Stimulated activated CD4-positive, alpha-beta T cell treated with anti-CD3 and anti-CD28 coated beads, Interleukin-1b, Interleukin-23, amount 100 ng/mL, for 24 hours (primary cell): ENCODE measurements at regions not wholly inside any gene's neighbourhood (a gene's known extent, or its start where the extent isn't known, plus 50 kb on each side); places are given as distances from the start of the nearest gene placed in this dataset.
A peak's percentile ranks its signal among the peaks of the same experiment; 100 is the strongest.

Experiments used
- DNase-seq, 4 experiments: peaks; one replicate each; pipeline ENCODE4 v3.0.0-alpha.2; 2020; ENCODE audit warnings: low read depth in 4 of 4, low spot score in 1 of 4

- DNase-seq, result no peak
Observed at GRCh38 chr6:20313051-20313450, 88.6 kb upstream of the E2F3 start.

GRCh38 chr6:20313960-20314530 is 87.6 kb upstream of the E2F3 start:
- DNase-seq, result no peak

GRCh38 chr6:20314866-20315845 is 86.5 kb upstream of the E2F3 start:
- no peak for DNase-seq

GRCh38 chr6:20317430-20317829 is 84.2 kb upstream of the E2F3 start:
- no peak for DNase-seq

- no peak for DNase-seq
Observed at GRCh38 chr6:20318851-20319387, 82.8 kb upstream of the E2F3 start.

- DNase-seq, result peak; percentile 20 to 55 (median 44)
Observed at GRCh38 chr6:20319520-20320357, 81.9 kb upstream of the E2F3 start.

GRCh38 chr6:20325641-20326421 is 75.8 kb upstream of the E2F3 start:
- DNase-seq, result no peak

- no peak for DNase-seq
Observed at GRCh38 chr6:20326422-20326728, 75.3 kb upstream of the E2F3 start.

GRCh38 chr6:20327141-20327540 is 74.5 kb upstream of the E2F3 start:
- no peak for DNase-seq

GRCh38 chr6:20328266-20328923 is 73.3 kb upstream of the E2F3 start:
- DNase-seq, result no peak

- no peak for DNase-seq
Observed at GRCh38 chr6:20328924-20329300, 72.8 kb upstream of the E2F3 start.

- no peak for DNase-seq
Observed at GRCh38 chr6:20331042-20331441, 70.6 kb upstream of the E2F3 start.

- no peak for DNase-seq
Observed at GRCh38 chr6:20331625-20332024, 70.1 kb upstream of the E2F3 start.

GRCh38 chr6:20332441-20333006 is 69.2 kb upstream of the E2F3 start:
- DNase-seq, result no peak

- DNase-seq, result no peak
Observed at GRCh38 chr6:20333721-20334269, 67.9 kb upstream of the E2F3 start.

- DNase-seq, result no peak
Observed at GRCh38 chr6:20334334-20334733, 67.3 kb upstream of the E2F3 start.

GRCh38 chr6:20334962-20335361 is 66.7 kb upstream of the E2F3 start:
- DNase-seq, result no peak

GRCh38 chr6:20335872-20336271 is 65.8 kb upstream of the E2F3 start:
- no peak for DNase-seq

GRCh38 chr6:20338156-20338555 is 63.5 kb upstream of the E2F3 start:
- DNase-seq, result no peak
